ENCODE measurements at regions not wholly inside any gene's neighbourhood (a gene's known extent, or its start where the extent isn't known, plus 50 kb on each side); places are given as distances from the start of the nearest gene placed in this dataset.
"Not testable (repeated sequence)": the region's sequence is repeated elsewhere in the genome, so short reads cannot be mapped to it uniquely, and the experiment has no call there.

DNA sequence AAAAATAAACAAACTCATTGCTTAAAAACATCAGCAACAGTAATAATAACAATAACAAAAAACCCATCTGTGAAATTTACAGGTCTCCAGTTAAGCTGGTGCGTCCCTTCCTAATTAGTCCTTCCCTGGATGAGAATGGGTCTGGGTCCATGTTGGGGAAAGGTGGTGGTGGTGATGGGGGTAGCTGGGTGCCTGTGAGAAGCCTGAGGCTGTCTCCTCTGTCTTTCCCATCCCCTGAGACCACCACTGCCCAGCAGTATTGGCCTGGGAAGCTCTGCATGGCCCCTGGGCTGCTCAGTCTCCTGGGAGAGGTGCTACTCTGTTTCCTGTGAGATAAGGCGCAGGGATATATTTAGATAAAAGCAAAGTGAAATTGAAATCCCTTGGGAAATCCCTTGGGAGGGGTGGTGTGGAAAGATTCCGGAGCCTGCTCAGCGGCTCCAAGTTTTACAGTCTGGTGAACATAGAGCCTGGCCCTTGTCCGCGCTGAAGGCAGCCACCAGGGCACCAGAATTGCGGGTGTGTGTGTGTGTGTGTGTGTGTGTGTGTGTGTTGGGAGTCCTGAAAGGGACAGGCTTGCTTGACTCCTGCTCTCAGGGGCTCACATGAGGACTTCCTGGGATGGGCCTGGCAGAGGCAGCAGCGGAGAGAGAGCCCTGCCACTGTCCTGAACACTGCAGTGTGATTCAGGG is 150.2 kb downstream of the FOXD2 start:
- peak; percentile 37 for DNase-seq
- intact Hi-C loops (cut with micrococcal nuclease), result no loop called here

DNA sequence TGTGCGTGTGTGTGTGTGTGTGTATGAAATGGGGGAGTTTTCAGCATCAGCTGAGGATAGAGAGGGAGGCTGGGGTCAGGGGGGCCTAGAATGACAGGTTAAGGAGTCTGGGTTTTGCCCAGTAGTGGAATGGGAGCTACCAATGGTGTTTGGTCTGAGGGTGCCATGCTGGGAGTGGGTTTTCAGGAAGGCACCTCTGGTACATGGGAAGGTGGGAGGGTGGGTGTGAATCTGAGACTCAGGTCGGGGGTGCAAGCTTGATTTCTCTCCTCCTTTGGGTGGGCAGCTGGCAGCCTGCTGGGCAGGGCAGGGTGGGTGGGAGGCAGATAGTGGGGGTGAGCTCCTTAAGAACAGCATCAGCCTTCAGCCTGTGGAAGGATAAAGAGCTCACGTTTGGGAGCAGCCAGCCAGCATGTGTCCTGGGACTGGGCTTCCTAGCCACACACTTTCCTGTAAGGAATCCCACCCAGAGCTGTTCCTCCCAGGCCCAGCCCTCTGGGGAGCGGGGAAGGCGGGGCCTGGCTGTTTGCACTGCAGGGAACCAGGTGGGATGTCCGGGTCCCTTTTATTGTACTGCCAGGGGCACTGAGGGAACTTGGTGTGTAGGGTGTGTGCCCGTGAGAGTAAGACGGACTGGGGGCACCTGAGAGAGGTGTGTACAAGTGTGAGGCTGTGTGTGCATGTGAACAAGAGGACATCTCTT is 152.8 kb downstream of the FOXD2 start:
- intact Hi-C loops (cut with micrococcal nuclease), result no loop called here
- DNase-seq, result no peak
- no peak for ATAC-seq

More for the DNA sequence above, 150.2 kb downstream of the FOXD2 start:
- peak; percentile 86 for ATAC-seq

DNA sequence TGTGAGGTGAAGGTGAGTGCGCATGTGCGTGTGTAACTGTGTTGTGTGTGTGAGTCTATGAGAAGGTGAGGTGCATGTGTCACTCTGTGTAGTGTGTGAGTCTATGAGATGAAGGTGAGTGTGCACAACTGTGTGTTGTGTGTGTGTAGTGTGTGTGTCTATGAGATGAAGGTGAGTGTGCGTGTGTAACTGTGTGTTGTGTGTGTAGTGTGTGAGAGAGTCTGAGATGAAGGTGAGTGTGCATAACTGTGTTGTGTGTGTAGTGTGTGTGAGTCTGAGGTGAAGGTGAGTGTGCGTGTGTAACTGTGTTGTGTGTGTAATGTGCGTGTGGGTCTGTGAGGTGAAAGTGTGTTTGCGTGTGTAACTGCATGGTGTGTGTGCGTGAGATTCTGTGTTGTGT is 154.0 kb downstream of the FOXD2 start:
- DNase-seq (no peak), ATAC-seq (no peak)
- intact Hi-C loops (cut with micrococcal nuclease), result no loop called here

DNA sequence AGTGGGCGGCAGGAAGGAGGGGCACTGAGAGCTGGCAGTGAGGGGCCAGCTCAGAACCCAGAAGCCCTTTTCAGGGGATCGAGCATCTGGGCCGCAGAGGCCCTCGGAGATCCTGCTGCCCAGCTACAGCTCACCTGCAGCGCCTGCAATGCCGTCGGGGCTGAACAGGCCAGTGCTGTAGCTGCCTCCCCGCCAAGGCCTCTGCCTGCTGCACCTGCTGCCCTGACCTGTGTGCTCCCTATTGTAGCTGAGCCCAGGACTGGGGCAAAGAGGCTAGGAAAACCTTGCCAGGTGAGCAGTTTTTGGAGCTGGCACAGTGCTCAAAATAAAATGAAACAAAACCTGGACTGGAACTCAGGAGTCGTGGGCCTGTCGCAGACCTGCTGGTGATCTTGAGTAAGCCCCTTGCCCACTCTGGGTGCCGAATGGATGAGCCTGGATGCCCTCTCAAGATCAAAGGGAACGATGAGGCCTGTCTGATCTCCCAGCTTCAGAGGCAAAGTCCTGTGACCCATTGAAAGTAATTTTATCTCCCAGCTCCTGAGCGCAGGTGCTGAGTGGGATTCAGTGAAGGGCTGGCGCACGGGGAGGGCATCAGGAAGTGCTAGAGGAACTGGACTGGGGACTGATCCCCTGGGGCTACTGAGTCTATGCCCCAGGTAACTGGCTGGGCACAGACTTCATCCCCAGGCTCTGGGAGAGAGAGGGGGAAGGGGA is 154.6 kb downstream of the FOXD2 start:
- DNase-seq (no peak), ATAC-seq (no peak)

DNA sequence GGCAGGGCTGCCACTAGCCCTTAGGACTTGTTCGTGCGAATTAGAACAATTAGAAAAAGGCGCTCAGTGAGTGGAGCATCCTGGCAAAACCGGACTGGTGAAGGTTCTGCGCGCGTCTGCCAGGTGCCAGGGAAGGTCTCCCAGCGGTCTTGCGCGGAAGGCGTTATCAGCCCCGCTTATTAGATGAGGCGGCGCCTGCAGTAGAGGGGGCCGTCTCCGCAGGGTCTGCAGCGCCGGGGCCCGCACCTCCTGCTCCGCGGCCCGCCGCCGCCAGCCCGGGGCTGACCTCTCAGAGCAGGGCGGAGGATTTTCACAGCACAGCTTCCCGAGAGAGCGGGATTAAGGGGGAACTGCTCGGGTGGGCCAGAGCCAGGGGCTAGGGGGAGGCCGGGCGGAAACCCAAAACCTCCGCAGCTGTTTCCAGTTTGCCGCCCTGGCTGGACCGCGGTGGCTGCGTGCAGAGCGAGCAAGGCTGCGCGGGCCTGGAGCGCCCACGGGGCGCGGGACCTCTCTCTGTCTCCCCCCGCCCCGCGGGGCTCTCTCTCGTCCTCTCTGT is 155.2 kb downstream of the FOXD2 start:
- DNase-seq (no peak), ATAC-seq (no peak)
- intact Hi-C loops (cut with micrococcal nuclease), result no loop called here

More for the DNA sequence above, 154.6 kb downstream of the FOXD2 start:
- intact Hi-C loops (cut with micrococcal nuclease), result no loop called here

DNA sequence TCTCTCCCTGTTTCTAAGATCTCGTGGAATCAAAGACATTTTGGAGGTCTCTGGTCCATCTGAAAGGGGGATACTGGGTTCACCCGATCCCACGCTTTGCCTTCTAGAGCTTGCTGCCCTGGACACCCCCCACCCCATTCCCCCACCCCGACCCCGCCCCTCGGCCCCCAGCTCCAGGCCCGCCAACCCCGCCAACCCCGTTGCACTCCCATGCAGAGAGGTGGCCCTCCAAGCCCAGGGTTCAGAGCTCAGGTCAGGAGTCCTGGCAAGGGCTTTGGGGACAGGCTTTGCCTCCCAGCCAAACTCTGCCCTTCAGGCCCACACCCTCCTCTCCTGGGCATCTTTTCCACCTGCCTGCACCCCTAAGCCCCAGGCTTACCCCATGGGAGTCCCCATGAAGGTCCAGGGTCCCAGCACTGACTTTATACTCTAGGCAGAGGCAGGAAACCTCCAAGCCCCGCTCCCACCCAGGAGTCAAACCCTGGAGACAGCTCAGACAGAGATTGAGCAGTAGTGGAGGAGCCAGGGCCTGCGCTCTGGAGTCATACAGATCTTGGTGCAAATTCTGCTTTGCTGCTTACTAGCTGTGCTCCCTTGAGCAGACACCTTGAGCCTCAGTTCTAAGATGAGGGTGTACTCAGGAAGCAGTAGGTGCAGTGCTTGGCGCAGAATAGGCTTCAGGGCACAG is 155.9 kb downstream of the FOXD2 start:
- intact Hi-C loops (cut with micrococcal nuclease), result no loop called here
- ATAC-seq (no peak), DNase-seq (no peak)

DNA sequence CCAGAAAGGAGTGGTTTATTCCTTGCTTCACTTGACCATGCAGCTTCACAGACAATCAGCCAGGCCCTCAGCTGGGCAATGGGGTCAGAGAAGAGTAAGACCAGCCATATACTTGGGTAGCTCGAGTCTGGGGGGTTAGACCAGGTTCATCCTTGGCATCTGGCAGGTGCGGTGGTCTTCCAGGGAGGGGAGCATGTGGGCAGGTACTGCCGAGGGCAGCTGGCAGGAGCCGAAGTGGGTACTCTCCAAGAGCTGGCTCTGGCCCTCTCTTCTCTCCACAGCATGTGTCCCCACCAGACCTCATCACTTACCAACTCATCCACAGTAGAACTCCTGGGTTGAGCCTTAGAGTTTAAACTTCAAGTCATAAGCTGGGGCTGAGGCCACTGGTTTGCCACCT is 156.8 kb downstream of the FOXD2 start:
- DNase-seq (no peak), ATAC-seq (no peak)
- intact Hi-C loops (cut with micrococcal nuclease), result no loop called here

DNA sequence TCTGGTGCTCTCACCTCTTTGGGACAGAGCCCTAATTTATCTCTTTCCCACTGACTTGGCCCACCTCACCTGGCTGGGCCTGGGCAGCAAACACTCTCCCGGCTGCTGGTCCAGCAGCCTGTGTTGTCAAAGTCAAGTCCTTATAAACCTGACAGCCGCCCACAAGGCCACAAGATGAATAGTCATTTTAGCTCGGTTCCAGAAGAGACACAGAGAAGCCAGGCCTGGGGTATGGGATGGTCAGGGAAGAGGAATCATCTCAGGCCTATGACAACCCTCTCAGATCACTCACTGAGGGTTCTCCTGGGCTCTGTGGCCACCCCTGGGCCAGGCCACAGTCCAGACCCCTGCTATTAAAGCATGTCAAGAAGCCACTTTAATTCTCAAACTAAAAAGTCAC is 158.5 kb downstream of the FOXD2 start:
- intact Hi-C loops (cut with micrococcal nuclease), result no loop called here
- no peak for ATAC-seq
- no peak for DNase-seq

DNA sequence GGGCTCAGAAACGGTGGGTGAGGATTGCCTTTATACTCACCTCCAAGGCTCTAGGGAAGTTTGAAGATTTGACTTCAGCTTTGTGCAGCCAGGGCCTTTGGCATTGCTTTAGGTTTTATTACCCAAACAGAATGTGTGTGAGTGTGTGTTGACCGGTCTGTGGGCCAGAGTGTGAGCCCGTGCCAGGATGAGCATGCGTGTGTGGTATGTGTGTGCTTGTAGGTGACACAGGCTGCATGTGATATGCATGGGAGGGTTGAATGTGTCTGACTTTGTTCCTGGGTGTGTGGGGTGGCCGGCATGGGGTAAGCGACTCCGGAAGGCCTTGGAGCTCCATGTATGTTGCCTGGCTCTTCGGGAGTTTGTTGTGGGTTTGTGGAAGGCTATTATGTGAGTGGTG is 160.5 kb downstream of the FOXD2 start:
- no peak for ATAC-seq
- no peak for DNase-seq
- intact Hi-C loops (cut with micrococcal nuclease), result no loop called here

DNA sequence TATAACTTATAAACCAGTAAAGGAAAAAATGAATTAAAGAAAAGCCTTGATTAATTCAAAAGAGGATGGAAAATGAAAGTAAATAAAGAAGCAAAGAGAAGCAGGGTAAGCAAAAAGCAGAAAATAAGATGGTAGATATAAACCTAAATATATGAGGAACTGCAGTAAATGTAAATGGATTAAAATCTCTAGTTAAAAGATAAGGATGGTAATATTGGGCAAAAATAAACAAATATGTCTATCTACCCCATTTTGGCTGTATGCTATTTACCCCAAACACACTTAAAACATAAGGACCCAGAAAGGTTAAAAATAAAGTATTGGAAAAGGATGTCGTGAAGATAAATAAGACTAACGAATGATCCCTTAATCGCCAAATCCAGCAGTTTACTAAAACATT is 161.9 kb downstream of the FOXD2 start:
- no peak for ATAC-seq
- DNase-seq, result no peak
- intact Hi-C loops (cut with micrococcal nuclease), result no loop called here

DNA sequence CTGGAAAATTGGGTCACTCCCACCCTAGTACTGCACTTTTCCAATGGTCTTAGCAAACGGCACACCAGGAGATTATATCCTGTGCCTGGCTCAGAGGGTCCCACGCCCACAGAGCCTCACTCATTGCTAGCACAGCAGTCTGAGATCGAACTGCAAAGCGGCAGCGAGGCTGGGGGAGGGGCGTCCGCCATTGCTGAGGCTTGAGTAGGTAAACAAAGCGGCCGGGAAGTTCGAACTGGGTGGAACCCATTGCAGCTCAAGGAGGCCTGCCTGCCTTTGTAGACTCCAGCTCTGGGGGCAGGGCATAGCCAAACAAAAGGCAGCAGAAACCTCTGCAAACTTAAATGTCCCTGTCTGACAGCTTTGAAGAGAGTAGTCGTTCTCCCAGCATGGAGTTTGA is 164.6 kb downstream of the FOXD2 start:
- DNase-seq; ATAC-seq; intact Hi-C loops (cut with micrococcal nuclease): not testable (repeated sequence)

DNA sequence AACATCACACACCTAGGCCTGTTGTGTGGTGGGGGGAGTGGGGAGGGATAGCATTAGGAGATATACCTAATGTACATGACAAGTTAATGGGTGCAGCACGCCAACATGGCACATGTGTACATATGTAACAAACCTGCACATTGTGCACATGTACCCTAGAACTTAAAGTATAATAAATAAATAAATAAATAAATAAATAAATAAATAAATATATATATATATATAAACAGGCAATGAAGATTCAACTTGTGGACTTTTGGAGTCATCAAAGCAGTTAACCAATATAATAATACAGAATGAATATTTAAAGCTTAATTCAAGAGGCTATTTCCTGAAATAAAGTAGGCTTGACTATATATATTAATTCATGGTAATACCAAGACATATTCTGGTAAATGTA is 167.0 kb downstream of the FOXD2 start:
- ATAC-seq; DNase-seq; intact Hi-C loops (cut with micrococcal nuclease): not testable (repeated sequence)

DNA sequence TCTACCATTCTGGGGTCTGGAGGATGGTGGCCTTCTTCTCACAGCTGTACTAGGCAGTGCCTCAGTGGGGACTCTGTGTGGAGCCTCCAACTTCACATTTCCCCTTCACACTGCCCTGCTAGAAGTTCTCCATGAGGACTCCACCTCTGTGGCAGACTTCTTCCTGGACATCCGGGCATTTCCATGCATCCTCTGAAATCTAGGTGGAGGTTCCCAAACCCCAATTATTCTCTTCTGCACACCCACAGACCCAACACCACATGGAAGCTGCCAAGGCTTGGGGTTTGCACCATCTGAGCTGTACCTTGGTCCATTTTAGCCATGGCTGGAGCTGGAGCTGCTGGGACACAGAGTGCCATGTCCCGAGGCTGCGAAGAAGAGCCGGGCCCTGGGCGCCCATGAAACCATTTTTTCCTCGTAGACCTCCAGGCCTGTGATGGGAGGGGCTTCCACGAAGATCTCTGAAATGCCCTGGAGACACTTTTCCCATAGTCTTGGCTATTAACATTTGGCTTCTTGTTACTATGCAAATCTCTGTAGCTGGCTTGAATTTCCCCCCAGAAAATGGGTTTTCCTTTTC is 170.5 kb downstream of the FOXD2 start:
- DNase-seq, result no peak
- ATAC-seq, result no peak
- intact Hi-C loops (cut with micrococcal nuclease), result no loop called here

DNA sequence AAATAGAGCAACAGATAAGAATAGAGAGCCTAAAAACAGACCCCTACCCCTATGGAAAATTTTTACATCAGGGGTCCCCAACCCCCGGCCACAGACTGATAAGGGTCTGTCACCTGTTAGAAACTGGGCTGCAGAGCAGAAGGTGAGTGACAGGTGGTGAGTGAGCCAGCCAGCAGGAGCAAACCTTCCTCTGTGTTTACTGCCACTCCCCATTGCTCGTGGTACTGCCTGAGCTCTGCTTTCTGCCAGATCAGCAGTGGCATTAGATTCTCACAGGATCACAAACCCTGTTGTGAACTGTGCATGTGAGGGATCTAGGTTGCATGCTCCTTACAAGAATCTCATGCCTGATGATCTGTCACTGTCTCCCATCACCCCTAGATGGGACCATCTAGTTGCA is 174.1 kb downstream of the FOXD2 start:
- ATAC-seq (no peak), DNase-seq (no peak)
- intact Hi-C loops (cut with micrococcal nuclease), result no loop called here

DNA sequence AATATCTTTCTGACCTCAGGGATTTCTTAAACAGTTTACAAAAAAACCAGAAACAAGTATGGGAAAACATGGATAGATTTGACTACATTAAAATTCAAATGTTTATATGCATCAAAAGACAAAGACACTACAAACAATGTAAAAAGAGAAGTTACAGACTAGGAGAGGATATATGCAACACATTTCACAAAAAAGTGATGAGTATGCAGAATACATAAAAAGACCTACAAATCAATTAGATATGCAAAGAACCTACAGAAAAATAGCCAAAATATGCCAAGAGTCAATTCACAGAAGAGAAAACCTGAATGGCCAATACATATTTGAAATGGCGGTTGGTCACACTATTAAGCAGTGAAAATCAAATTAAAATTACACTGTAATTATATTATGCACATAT is 175.0 kb downstream of the FOXD2 start:
- intact Hi-C loops (cut with micrococcal nuclease), result no loop called here
- ATAC-seq, result no peak

DNA sequence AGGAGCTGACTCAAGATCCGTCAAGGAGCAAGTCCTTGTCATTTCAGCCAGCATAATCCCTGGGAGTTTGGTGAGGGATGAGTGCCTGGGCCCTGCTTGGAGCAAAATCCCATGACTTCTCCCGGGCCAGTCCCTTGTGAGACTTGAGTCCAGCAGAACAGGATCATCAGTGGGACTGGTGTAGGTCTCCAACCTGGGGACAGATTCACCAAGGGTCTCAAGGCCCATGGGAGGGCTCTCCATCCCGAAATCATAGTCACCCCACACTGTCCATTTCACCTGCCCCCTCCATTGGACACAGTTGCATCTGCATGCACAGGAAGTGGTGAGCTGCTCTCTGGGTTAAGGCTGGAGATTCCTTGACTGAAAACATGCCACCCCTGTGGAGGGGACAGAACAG is 178.2 kb downstream of the FOXD2 start:
- DNase-seq (no peak), ATAC-seq (no peak)
- intact Hi-C loops (cut with micrococcal nuclease), result no loop called here

More for the DNA sequence above, 175.0 kb downstream of the FOXD2 start:
- DNase-seq, result no peak

DNA sequence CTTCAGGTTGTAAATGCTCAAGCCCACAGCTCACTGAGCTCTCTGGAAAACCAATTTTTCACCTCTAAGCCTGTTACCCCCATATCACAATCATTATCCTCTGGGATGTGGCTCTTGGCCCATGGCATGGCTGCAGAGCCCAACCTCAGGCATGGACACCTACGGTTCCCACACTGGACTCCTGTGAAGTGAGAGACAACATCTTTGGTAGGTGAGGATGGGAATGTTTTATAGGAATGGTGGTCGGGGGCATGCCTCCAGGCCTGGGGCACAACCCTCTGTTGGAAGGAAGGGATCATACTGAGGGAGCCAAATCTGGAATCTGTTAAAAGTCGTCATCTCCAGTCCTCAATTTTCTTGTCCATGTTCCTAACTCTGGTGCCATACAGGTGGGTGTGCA is 179.1 kb downstream of the FOXD2 start:
- intact Hi-C loops (cut with micrococcal nuclease), result no loop called here
- ATAC-seq (no peak), DNase-seq (no peak)

DNA sequence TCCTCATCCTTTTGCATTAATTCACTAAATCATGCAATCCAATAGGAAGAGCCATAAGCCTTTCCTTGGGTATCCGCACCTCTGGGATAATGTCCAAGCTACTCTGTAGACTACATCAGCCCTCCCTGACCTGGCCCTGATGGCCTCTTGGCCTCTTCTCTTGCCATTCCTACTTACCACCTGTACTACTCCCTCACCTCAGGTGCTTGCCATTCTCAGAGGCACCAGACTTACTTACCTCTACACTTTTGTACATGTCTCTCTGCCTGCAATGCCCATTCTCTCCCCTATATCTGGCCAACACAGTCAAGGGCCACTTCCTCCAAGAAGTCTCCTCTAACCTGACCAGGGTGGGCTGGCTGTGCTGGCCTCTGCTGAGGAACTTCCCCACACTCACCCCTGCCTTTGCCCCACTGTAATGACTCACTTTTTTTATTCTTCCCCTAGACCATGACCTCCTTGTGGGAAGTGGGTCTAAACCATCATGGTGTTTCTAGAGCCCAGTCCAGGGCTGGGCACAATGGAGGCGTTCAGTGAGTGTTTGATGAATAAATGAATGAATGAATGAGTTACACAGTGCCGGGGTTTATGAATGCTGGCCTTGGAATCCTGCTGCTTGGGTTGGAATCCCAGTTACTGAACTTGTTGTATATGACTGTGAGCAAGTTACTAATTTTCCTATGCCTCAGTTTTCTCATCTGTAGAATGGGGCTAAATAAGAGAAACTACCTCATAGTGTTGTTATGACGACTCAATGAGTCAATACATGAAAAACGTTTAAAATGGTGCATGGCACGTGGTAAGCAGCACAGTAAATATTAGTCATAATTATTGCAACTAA is 179.8 kb downstream of the FOXD2 start:
- no peak for ATAC-seq
- DNase-seq, result no peak

More for the DNA sequence above, 179.8 kb downstream of the FOXD2 start:
- intact Hi-C loops (cut with micrococcal nuclease), result no loop called here

Data from left ventricle myocardium superior (tissue), 1 donor.